D721Med (cell line): ENCODE measurements at regions not wholly inside any gene's neighbourhood (a gene's known extent, or its start where the extent isn't known, plus 50 kb on each side); places are given as distances from the start of the nearest gene placed in this dataset.

Experiments
- DNase-seq: peaks from one replicate; pipeline ENCODE4 v3.0.0; 2011; ENCODE audit warnings: low spot score; ENCODE audit not compliant: insufficient read length
- FAIRE-seq: peaks from 2 replicates; lab custom pipeline; 2011; peaks lifted over from hg19 to GRCh38; lab: Jason Lieb, UNC
- CTCF ChIP-seq: IDR thresholded peaks from 2 replicates; pipeline ENCODE4 v1.5.1; 2012; ENCODE audit warnings: mild to moderate bottlenecking, control low read depth; ENCODE audit not compliant: insufficient read depth; ENCODE audit errors: missing control alignments

- no peak for TF ChIP-seq CTCF
- no peak for FAIRE-seq
Measured at GRCh38 chr10:113384181-113384580, 168.7 kb upstream of the HABP2 start.

GRCh38 chr10:113385021-113385999 is 167.5 kb upstream of the HABP2 start:
- no peak for FAIRE-seq
- TF ChIP-seq CTCF = peak; percentile 78
- DNase-seq = no peak

More at GRCh38 chr10:113384181-113384580, 168.7 kb upstream of the HABP2 start:
- no peak for DNase-seq

GRCh38 chr10:113386005-113386404 is 166.8 kb upstream of the HABP2 start:
- no peak for TF ChIP-seq CTCF
- DNase-seq (no peak), FAIRE-seq (no peak)

GRCh38 chr10:113389969-113390368 is 162.9 kb upstream of the HABP2 start:
- no peak for TF ChIP-seq CTCF
- DNase-seq (no peak), FAIRE-seq (no peak)

GRCh38 chr10:113390896-113391295 is 162.0 kb upstream of the HABP2 start:
- FAIRE-seq = no peak
- TF ChIP-seq CTCF = no peak
- no peak for DNase-seq

- TF ChIP-seq CTCF = no peak
- no peak for FAIRE-seq
- DNase-seq = no peak
Measured at GRCh38 chr10:113397047-113397446, 155.8 kb upstream of the HABP2 start.

- DNase-seq = no peak
- FAIRE-seq = no peak
- no peak for TF ChIP-seq CTCF
Measured at GRCh38 chr10:113399065-113399464, 153.8 kb upstream of the HABP2 start.
